T-helper 9 cell (primary cell): ENCODE measurements at regions not wholly inside any gene's neighbourhood (a gene's known extent, or its start where the extent isn't known, plus 50 kb on each side); places are given as distances from the start of the nearest gene placed in this dataset.

Experiments
- DNase-seq: peaks from one replicate; pipeline ENCODE4 v3.0.0-alpha.2; 2020

DNA sequence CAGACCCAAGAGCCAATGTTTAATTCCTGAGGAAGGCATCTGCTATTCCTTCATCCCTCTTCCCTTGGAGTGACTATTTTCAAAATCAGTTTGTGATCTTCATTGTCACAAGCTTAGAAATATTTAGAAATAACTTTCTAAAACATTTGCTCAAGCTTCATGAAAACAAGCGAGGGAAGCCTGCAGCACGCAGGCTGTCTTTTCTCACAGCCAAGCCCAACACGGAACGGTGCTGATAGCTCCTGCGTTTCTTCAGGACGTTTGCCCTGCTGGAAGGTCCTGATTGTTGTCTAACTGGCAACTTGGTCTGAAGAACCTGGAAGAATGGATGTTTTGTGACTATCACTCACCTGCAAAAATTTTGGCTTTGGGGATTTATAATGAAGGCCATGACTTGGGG, 152.5 kb downstream of the FGF9 start:
- no peak for DNase-seq

DNA sequence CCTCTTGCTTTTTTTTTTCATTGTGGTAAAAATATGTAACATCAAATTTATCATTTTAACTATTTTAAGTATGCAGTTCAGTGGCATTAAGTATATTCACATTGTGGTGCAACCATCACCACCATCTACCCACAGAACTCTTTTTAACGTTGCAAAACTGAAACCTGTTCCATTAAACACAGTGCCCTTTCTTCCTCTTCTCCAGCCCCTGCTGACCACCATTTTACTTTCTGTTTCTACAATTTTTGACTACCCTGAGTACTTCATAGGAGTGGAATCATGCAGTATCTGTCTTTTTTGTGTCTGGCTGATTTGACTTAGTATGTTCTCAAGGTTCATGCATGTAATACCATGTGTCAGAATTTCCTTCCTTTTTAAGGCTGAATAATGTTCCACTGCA, 153.1 kb downstream of the FGF9 start:
- no peak for DNase-seq

DNA sequence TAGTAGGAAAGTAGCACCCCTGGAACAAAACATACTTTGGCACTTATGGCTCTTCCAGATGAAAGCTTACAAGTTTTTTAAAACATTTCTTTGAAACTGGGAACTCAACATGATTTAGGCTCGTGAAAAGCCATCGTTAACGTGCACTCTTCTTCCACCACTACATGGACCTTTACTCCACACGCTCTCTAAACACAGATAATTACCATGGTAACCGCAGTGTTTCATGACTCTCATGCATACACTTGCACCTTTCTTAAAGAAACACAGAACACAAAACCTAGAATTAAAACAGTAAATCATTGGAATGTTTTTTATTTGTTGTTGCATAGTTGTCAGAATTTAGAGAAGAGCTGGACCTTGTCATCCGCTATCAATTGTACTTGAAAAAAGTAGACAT, 154.3 kb downstream of the FGF9 start:
- DNase-seq = no peak

DNA sequence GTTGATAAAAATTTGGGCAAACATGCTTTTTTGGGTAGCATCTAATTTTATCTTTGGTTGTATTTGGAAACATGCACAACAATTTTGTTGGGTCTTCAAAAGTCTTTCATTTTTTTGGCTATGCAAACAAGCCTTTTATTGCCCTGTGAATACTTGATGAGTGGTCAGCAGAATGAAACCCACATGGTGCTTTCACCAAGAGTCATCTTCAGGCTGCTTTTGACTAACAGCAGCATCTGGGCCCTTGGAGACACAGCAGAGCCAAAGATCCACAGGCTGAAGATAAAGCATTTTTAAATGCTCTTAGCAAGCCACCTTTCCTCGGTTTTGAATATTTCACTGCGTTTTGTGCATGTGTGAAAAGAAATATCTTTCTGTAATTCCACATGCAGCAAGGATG, 154.9 kb downstream of the FGF9 start:
- no peak for DNase-seq

DNA sequence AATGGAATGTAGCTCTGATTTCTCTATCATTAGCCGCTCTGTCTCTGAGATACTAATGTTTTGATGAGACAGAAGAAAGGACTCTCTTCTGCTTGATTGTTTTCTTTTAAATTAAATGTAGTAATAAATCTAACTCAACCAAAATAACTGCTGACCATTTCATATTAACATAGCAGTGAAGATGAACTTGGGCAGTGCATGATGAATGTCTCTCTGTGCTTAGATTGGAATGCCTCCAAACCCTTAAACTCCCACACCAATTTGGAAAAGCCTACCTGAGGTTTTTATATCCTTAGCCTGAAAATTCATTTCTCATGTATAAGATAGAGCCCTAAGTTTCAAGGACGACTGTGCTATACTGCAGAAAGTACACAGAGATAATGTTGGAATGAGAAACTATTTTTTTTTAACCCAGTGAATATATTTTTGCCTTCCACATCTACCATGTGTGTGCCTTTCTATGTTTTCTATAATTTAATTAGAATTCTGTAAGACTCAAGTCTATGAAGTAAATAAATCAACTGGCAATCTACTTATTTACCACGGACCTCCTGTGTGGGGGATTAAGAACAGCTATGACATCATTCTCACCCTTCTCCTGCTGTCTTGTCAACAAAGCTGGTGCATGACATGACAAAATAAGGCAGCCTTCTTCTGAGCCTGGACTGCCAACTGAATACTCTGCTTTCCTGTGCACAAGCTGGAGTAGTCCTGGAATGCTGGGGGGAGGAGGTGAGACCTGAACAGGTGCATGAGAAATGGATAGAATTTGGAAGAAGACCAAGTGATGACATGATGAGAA, 155.5 kb downstream of the FGF9 start:
- no peak for DNase-seq

DNA sequence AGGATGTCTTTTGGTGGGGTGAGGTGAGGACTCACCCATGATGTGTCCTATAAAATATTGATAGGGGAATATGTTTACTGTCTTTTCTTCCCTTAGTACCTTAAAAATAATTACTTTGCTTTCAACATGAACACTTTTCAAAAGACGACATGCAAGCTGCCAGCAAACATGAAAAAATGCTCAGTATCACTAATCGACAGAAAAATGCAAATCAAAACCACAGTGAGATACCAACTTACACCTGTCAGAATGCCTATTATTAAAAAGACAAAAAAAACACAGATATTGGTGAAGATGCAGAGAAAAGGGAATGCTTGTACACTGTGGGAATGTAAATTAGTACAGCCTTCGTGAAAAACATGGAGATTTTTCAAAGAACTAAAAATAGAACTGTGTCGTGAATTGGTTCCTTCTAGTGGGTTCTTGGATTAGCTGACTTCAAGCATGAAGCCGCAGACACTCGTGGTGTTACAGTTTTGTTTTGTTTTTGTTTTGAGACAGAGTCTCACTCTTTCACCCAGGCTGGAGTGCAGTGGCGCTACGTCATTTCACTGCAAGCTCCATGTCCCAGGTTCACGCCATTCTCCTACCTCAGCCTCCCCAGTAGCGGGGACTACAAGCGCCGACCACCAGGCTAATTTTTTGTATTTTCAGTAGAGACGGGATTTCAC, 160.9 kb downstream of the FGF9 start:
- DNase-seq = no peak

DNA sequence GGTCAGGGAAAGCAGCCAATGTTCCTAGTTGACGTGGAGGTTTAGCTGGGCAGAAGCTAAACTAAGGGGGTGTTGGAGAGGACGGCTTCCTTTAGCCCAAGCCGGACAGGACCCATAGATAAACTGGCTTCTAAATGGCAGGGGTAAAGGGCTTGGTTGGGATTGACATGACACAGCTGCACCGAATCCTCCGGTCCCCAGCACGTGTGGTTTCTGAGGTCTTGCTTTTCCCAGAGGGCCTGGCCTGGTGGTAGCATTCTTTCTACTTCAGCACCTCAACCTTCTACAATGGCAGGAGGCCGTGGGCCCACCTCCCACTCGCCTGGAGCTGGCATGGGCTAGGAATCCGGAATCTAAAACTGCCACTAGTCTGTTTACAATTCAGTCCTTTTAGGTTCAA, 163.0 kb downstream of the FGF9 start:
- DNase-seq = no peak

DNA sequence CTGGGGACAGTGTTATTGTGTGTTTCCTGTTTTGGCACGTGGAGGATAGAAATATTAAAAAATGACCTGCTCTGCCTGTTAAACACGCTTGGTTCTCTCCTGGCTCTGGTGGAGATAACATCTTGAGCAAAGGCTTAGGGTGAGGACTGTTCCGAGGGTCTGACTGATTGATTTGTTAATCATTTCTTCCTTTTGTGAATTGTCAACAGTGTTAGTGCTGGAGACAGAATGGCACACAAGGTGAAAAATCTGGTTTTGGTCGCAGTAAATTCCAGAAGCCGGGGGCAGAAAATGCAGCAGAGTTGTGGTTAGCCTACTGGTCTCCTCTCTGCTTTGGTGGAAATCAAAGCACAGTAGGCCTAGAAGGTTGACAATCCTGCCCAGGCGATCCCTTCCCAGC, 163.6 kb downstream of the FGF9 start:
- DNase-seq = no peak

DNA sequence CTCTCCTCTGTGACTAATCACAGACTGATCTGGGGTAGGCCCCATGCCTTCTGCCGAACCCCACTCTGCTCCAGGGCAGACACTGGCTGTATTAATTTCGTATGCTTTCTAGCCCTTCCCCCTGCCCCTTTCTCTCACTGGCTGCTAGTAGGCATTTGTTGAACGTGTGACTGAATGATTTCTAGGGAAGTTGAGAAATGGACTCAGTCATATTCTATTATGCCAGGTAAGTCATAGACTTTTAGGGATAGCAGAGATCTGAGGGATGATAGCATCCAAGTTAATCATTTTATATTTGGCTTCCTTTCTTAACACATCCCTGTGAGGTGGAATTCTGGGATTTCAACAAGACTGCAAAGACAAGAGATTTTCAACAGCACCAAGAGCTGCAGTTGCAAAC, 166.4 kb downstream of the FGF9 start:
- DNase-seq = no peak

DNA sequence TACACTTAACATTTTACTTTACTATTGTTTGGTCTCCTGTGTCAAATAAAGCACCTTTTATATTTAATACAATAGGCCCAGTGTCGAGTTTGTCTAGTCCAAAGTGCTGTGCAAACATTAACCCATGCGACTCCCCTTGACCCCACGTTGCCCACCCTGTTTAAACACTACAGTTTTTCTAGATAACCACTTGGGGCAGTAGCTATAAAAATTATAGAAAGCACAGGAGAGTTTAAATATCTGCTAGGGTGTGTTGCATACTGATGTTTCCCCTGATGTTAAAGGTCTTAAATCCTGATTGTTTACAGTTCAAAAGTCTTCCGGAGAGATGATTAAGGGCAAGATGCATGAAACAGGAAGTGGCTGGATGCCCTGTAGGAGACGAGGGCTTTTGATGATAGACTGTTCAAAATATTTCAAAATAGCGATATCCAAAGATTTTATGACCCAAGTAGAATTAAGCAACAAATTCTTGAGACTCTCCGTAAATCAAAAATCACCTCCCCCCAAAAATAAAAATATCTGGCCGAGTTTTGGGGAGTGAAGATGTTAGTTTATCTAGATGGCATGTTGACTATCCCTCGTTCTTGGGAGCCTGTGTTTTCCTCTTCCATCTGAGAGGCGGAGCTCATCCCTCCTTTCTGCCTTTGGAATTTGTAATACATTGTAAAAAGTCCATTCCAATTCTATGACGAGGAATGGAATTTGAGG, 167.1 kb downstream of the FGF9 start:
- no peak for DNase-seq

DNA sequence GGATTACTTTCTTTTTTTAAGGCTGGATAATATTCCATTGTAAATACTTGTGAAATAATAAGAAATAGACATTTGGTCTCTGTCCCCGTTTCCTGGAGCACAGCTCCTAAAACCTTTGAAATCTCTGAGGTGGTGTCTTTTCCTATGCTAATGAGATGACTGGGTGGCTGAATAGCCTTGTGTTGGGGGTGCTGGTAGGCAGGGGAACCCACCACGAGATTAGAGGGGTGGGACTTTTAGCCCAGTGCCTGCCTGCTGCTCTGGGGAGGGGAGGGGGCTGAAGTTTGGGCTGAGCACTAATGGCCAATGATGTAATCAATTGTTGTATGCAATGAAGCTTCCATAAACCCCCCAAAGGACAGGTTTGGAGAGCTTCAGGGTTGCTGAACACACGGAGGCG, 175.7 kb downstream of the FGF9 start:
- no peak for DNase-seq

DNA sequence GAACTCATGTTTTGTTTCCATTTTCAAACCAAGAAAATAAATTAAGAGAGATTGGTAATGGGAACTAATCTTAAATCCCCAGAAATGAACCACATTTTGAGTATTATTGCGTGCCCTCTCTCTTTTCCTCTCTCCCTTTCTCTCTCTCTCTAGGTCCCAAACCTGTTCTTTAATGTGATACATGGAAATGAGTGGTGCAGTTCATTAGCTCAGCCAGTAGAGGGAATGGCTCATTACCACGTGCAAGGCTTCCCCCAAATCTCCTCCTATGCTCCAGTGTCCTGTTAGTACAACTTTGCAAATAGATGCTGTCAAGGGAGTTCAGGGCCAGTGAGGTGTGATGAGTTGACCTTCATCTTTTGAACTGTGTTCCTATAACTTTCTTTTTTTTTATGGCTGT, 178.4 kb downstream of the FGF9 start:
- no peak for DNase-seq

DNA sequence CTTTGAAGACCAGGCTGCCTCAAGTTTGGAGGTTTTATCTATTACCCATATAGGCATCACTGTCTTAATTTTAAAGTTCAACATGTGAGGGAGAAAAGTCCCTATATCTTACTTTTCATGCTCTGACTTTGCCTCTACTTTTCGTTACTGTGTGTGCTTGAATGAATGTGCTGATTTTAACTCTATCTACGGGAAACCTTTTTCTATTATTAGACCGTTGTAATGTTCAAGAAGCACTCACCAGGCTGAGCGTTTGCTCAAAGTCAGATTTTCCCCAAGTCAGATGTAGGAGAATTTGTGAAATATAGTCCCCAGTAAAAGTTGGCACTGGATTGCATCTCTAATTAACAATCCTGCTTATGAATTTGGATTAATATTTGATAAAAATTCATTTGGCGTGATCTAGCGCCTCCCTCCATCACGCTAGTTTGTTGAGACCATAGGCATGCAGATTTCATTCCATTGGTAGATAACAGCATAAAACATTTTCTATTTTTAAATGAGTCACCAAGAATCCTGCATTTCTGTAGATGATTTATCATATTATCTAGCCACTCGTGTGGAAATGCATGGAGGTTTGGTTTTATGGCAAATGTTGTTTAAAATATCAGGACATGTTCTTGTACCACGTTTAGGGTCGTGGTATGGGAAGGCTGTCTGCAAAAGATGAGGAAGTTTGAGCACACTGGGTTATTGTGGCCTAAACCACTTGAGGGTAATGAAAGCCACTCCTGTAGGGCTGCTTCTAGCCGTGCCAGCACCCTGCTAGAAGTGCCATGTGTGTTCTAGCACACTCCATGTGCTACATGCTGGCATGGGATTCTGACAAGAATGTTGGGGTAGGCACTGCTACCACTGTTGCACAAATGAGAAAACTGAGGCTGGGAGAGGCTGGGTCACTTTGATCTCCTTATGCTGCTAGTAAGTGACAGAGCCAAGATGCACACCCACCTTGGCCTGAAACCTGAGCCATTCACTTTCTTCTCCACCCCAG, 179.4 kb downstream of the FGF9 start:
- no peak for DNase-seq

DNA sequence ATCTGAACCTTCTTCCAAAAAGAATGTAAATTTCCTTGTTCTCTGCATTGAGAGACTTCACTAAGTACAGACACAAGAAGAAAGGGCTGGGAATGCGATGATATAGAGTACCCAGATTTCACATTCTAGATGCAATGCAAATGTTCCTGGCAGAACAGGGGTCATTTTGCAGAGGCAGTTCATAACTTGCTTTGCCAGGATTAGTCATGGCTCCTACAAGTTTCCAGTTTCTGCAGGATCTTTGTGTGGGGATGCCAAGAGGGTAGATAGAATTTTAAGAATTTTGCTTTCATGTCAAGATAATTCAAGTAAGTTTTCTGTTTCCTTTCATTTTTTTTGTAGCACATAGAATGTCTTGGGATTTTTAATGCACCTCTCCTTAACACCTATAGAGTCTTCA, 181.2 kb downstream of the FGF9 start:
- DNase-seq = no peak

DNA sequence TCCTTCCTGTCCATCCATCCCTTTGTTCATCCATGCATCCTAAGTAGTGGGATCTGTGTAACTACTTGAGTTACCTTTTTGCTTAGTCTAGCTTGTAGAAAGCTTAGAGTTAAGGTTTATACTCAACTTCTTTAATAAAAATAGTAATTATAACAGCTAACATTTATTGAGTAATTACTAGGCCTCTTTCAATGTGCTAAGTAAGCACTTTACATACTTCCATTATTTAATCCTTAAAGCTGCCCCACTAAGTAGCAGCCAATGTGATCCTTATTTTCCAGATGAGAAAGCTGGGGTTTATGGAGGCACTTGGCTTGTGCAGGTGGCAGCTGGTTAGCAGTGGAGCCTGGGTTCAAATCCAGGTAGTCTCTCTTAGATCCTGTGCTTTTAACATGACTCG, 182.9 kb downstream of the FGF9 start:
- no peak for DNase-seq

DNA sequence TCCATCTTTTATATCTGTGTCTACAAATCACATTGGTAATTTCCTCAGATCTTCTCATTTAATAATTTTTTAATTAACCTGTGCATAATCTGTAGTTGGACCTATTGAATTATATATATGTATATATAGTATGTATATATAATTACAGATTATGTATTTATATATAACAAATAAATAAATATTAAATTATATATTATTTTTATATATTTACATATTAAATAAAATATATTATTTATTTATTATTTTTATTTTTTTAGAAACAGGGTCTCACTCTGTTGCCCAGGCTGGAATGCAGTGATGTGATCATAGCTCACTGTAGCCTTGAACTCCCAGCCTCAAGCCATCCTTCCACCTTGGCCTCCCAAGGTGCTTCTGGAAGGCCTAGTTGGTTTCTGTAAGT, 197.9 kb downstream of the FGF9 start:
- no peak for DNase-seq

DNA sequence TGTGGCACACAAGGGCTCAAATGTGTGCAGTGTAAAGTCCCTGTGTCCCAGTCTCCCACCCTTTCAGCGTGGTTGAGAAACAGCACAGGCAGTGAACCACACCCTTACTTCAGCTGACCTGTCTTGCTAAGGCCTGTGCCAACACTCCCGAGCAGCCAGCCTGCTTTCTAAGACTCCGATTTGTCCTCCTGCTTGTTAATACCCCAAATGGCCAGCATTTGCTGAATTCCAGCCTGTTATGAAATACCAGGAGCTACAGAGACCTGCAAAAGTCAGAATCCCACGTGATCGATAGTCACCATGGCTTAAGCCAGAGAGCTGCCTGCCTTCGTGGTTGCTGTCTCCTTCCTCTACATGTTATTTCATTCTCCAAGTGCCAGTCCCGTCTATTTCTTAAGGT, 200.5 kb downstream of the FGF9 start:
- DNase-seq = no peak

DNA sequence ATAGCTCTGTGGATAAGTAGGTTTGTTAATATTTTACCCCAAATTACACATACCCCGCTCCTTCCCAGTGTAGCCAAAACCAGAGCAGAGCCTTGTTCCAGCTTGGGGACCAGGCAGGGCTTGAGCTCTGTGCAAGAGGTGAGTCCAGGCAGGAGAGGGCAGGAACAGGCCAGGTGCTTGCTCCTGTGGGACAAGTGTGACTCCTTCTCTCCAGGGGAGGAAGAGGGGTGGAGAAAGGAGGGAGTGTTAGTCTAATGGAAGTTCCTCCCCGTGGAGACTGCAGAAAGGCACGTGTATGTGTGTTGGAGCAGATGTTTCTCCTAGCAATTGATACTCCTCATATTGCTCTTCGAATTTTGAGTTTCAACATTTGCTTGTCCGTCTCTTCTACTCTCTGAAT, 201.0 kb downstream of the FGF9 start:
- DNase-seq = no peak

DNA sequence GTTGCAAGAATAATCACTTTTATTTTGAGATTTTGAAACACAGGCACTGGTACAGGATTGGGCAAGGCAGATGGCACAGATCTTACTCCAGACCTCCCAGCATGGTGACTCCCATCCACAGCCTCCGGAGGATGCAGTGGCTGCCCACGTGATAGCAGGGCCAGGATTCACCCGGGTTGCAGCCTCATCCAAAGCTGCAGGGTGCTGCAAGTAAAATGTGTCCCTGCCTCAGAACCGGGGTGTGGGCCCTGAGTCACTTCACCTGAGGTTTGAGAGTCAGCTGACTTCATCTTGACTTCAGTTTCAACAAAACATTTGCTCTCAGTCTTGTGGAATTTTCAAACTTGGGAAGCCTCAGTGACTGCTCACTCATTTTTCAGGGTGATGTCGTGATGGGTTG, 201.9 kb downstream of the FGF9 start:
- DNase-seq = no peak

DNA sequence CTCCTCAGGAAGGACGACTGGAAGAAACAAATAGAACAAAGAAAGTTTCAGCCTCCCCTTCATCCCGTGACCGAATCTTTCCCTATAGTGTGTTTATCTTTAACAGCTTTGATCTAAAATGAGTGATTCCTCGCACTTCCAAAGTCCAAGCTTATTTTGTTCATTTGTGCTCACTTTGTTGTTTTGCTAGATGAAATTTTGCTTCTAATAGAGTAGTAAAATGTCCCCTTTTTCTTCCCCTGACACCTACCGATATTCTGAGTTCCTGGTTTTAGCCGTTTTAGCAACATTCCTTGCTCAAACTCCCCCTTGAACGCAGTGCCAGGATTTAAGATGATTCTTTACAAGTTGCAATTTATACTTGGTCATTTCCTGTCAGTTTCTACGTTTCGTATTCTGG, 204.2 kb downstream of the FGF9 start:
- no peak for DNase-seq

DNA sequence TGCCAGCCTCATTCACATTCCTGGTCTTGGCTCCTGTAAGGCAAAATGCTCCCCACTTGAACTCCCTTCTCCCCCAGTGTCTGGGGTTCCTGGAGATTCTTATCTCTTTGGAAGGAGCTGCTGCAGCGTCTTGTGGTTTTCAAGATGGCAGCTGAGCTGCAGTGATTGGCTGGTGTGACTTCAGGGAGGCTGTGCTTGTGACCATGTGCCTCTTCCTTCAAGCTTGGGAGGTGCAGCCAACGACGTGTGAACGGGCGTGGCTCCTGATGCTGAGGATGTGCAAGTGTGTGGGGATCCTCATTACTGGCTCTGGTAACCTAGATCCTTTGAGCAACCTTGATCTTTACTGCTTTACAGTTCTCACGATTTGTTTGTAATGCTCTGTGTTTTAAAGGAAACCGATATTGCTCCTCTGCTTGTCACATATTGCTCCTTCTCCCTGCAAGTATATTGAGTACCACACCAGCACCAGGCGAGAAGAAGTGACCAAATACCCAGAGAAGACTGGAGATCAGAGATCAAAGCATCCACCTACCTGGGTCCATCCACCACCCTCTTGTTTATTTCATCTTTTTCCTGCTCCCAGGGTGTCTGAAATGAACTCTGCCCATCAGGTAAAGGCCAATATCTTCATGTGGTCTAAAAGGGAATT, 208.5 kb downstream of the FGF9 start:
- no peak for DNase-seq

DNA sequence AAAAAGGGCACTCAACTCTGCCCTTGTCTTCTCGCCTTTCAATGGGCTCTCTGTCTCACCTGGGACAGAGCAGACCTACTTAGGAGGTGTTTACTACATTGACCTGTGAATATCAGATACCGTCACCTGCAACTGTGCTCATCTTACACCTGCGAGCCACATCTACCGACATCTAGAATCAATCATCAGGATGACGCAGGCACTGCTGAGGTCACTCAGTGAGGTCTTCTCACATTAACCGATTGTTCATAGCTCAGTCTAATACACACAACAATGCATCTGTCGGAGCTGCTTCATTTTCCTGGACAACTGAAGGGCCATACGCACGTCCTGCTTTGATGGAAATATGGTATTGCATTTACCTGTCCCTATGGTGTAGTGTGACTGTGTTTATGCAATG, 211.9 kb downstream of the FGF9 start:
- DNase-seq = no peak
